Panc1 (cell line): ENCODE measurements at regions not wholly inside any gene's neighbourhood (a gene's known extent, or its start where the extent isn't known, plus 50 kb on each side); places are given as distances from the start of the nearest gene placed in this dataset.

Experiments used
- ATAC-seq: fragments of 200-7000 bp; cut with Tn5 transposase; 2 replicates; pipeline ENCODE4 v1.9.1; 2020; ENCODE audit warnings: mild to moderate bottlenecking, moderate library complexity
- BruUV-seq: library from RNA; stranded (reverse); fragments of 400-500 nt; replicated peaks from 2 replicates; lab custom pipeline; 2021; lab: Mats Ljungman, UMichigan
- CTCF ChIA-PET: fragments of 300-600 bp; sonication (Branson Sonifier 250); formaldehyde crosslinking; loops from one replicate; lab custom pipeline; 2022; ENCODE audit warnings: antibody characterized with exemption; lab: Charles Lee
- POLR2A ChIA-PET: fragments of 300-600 bp; sonication (Branson Sonifier 250); formaldehyde crosslinking; loops from one replicate; lab custom pipeline; 2022; ENCODE audit warnings: antibody characterized with exemption; lab: Charles Lee
- DNase-seq: peaks from one replicate; pipeline ENCODE4 v3.0.0-alpha.2; 2010; ENCODE audit warnings: low read depth, low spot score
- H3K27ac ChIP-seq: 2 replicates; pipeline ENCODE4 v1.5.1; 2011; ENCODE audit warnings: mild to moderate bottlenecking, low read length, inconsistent platforms
- H3K27me3 ChIP-seq: fragments of 200-500 bp; sonication (Bioruptor generic); 2 replicates; pipeline ENCODE4 v1.6.0; 2014; ENCODE audit warnings: low read length, inconsistent platforms; ENCODE audit not compliant: control insufficient read depth, insufficient read depth
- H3K36me3 ChIP-seq: fragments of 200-500 bp; sonication (Bioruptor generic); 2 replicates; pipeline ENCODE4 v1.5.1; 2014; ENCODE audit warnings: inconsistent platforms, mild to moderate bottlenecking, low read length, moderate library complexity; ENCODE audit not compliant: control insufficient read depth, insufficient read depth
- H3K4me1 ChIP-seq: 2 replicates; pipeline ENCODE4 v1.5.1; 2011; ENCODE audit warnings: inconsistent platforms, mild to moderate bottlenecking, low read length, moderate library complexity; ENCODE audit not compliant: control insufficient read depth, insufficient read depth
- H3K4me3 ChIP-seq, 2 experiments: 2 replicates each; pipeline ENCODE4 v1.5.1; 2011 to 2012; ENCODE audit warnings: low read depth in 2 of 2, low read length in 2 of 2, mild to moderate bottlenecking in 2 of 2, inconsistent platforms in 1 of 2, moderate library complexity in 1 of 2
- H3K9me3 ChIP-seq: fragments of 200-500 bp; sonication (Bioruptor generic); 2 replicates; pipeline ENCODE4 v1.5.1; 2014; ENCODE audit warnings: low read depth, mild to moderate bottlenecking, inconsistent platforms, low read length, moderate library complexity; ENCODE audit not compliant: control insufficient read depth, insufficient read depth
- POLR2AphosphoS5 ChIP-seq: IDR thresholded peaks from 2 replicates; pipeline ENCODE4 v1.6.1; 2012; ENCODE audit warnings: mild to moderate bottlenecking, low read depth, low read length, moderate library complexity
- REST ChIP-seq, 2 experiments: IDR thresholded peaks; 2 replicates each; pipeline ENCODE4 v1.6.1; 2011 to 2012; ENCODE audit warnings: low read depth in 2 of 2, control low read depth in 1 of 2, low read length in 1 of 2, mild to moderate bottlenecking in 1 of 2, moderate library complexity in 1 of 2; ENCODE audit not compliant: insufficient read depth in 1 of 2
- SIN3A ChIP-seq: IDR thresholded peaks from 2 replicates; pipeline ENCODE4 v1.6.1; 2012; ENCODE audit warnings: low read depth, mild to moderate bottlenecking, low read length, moderate library complexity, borderline replicate concordance; ENCODE audit not compliant: insufficient read depth
- TCF7L2 ChIP-seq: IDR thresholded peaks from 2 replicates; pipeline ENCODE4 v1.6.1; 2011; ENCODE audit warnings: mild to moderate bottlenecking, low read depth, low read length, inconsistent platforms
- in situ Hi-C: cut with HindIII; loops from 2 replicates; pipeline ENCODE4 v1.10.0; 2016; ENCODE audit warnings: low sequenced_read_pairs, low pct_unique_long_range_greater_than_20kb
- intact Hi-C: fragments of 100-400 bp; cut with micrococcal nuclease; formaldehyde crosslinking; loops from one replicate; pipeline ENCODE4 v1.10.0; 2022; ENCODE audit not compliant: unreplicated experiment
- TF ChIP-seq, protein P1 (sequence below): fragments of 450-650 bp; IDR thresholded peaks from 2 replicates; pipeline ENCODE4 v1.5.1; 2017; ENCODE audit warnings: mild to moderate bottlenecking

GRCh38 chr17:15023589-15024336 is 241.4 kb downstream of the PMP22 start:
- Histone ChIP-seq H3K4me3 (no peak overlapping the region), H3K27me3 (no peaks in the 10 kb centered on the region), H3K9me3 (no peaks in the 10 kb centered on the region), H3K27ac (no peak overlapping the region), H3K4me1 (no peaks in the 10 kb centered on the region), H3K36me3 (no peaks in the 10 kb centered on the region)
- in situ Hi-C loops = no loop called here
- BruUV-seq = no TSS peak
- no peak for DNase-seq
- ChIA-PET POLR2A (no interaction called here), CTCF (no interaction called here)
- no peak for ATAC-seq
- TF ChIP-seq TCF7L2 (no peak), SIN3A (no peak), REST (IDR thresholded peaks at IDR 0.05; ENCODE audit: insufficient read depth in 1 of 2, low read depth in 2 of 2, low read length in 1 of 2) (no peak), POLR2AphosphoS5 (no peak)
- TF ChIP-seq, protein P1, sequence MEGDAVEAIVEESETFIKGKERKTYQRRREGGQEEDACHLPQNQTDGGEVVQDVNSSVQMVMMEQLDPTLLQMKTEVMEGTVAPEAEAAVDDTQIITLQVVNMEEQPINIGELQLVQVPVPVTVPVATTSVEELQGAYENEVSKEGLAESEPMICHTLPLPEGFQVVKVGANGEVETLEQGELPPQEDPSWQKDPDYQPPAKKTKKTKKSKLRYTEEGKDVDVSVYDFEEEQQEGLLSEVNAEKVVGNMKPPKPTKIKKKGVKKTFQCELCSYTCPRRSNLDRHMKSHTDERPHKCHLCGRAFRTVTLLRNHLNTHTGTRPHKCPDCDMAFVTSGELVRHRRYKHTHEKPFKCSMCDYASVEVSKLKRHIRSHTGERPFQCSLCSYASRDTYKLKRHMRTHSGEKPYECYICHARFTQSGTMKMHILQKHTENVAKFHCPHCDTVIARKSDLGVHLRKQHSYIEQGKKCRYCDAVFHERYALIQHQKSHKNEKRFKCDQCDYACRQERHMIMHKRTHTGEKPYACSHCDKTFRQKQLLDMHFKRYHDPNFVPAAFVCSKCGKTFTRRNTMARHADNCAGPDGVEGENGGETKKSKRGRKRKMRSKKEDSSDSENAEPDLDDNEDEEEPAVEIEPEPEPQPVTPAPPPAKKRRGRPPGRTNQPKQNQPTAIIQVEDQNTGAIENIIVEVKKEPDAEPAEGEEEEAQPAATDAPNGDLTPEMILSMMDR = no peak
- intact Hi-C loops = no loop called here

DNA sequence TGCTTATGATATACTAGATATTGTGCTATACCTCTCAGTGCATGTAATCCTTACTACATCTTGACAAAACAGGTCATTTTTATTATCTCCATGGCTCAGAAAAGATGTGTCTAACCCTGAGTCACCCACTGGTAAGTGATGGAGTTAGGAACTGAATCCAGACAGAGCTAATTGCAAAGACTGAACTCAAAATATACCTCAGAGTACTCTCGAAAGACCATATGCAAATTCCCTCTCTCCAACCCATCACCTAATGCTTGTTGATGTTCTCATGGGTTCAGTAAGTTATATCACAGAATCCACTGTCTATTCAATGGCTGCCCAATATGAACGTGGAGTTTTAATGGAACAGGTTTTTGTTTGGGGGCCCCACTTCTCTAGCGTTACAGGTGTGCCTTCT is 246.0 kb downstream of the PMP22 start:
- Histone ChIP-seq H3K27me3 (no peaks in the 10 kb centered on the region), H3K4me3 (no peak overlapping the region), H3K36me3 (no peaks in the 10 kb centered on the region), H3K4me1 (no peaks in the 10 kb centered on the region), H3K9me3 (no peaks in the 10 kb centered on the region), H3K27ac (no peak overlapping the region)
- intact Hi-C loops (no loop called here), in situ Hi-C loops (no loop called here)
- POLR2A ChIA-PET = no interaction called here
- ATAC-seq (no peak), DNase-seq (no peak)
- CTCF ChIA-PET = no interaction called here
- TF ChIP-seq SIN3A (no peak), TCF7L2 (no peak), POLR2AphosphoS5 (no peak), REST (IDR thresholded peaks at IDR 0.05; ENCODE audit: insufficient read depth in 1 of 2, low read depth in 2 of 2, low read length in 1 of 2) (no peak)
- TF ChIP-seq, protein P1 = no peak
- no TSS peak for BruUV-seq
